SK-N-SH (cell line): ENCODE measurements at regions not wholly inside any gene's neighbourhood (a gene's known extent, or its start where the extent isn't known, plus 50 kb on each side); places are given as distances from the start of the nearest gene placed in this dataset.

Experiments
- CTCF ChIA-PET: fragments of 300-600, 350-600 bp; formaldehyde crosslinking; extraction: SDS; loops from one replicate; lab custom pipeline; 2021; lab: Yijun Ruan, JAX
- POLR2A ChIA-PET: fragments of 350-600 bp; sonication (Branson Sonifier 250); formaldehyde crosslinking; extraction: SDS; loops from one replicate; lab custom pipeline; 2020; ENCODE audit warnings: antibody characterized with exemption, inconsistent platforms; lab: Yijun Ruan, JAX
- DNase-seq: peaks from one replicate; pipeline ENCODE4 v3.0.0; 2012
- H2AFZ ChIP-seq: fragments of 200-600 bp; sonication (generic); 2 replicates; pipeline ENCODE4 v1.8.1; 2016; ENCODE audit warnings: antibody characterized with exemption, mild to moderate bottlenecking, low read depth
- H3F3A ChIP-seq: fragments of 200-600 bp; sonication (generic); replicated peaks from 2 replicates; pipeline ENCODE3; 2016; ENCODE audit warnings: antibody characterized with exemption, mild to moderate bottlenecking; ENCODE audit not compliant: insufficient read depth
- H3K27ac ChIP-seq, 2 experiments: fragments of 200-500 bp in 1 of 2; fragments of 200-600 bp in 1 of 2; sonication (Bioruptor generic) in 1 of 2; sonication (generic), shearing (Covaris generic) in 1 of 2; 2 replicates each; pipeline versions ENCODE4 v1.5.1 to v1.6.1; 2014 to 2016; ENCODE audit warnings: low read depth in 2 of 2, inconsistent platforms in 1 of 2, low read length in 1 of 2, mild to moderate bottlenecking in 1 of 2, mixed read lengths in 1 of 2
- H3K27me3 ChIP-seq: fragments of 200-600 bp; sonication (generic), shearing (Covaris generic); 2 replicates; pipeline ENCODE4 v1.6.1; 2016; ENCODE audit warnings: mixed run types; ENCODE audit not compliant: insufficient read depth
- H3K36me3 ChIP-seq, 2 experiments: fragments of 200-500 bp in 1 of 2; fragments of 200-600 bp in 1 of 2; sonication (Bioruptor generic) in 1 of 2; sonication (generic) in 1 of 2; replicated peaks in 1 of 2; 2 replicates each; pipeline versions ENCODE3 to v1.5.1; 2014 to 2016; ENCODE audit warnings: low read length in 1 of 2, mild to moderate bottlenecking in 1 of 2; ENCODE audit not compliant: insufficient read depth in 2 of 2, control insufficient read depth in 1 of 2
- H3K4me1 ChIP-seq, 2 experiments: fragments of 200-500 bp in 1 of 2; fragments of 200-600 bp in 1 of 2; sonication (Bioruptor generic) in 1 of 2; sonication (generic), shearing (Covaris generic) in 1 of 2; 2 replicates each; pipeline versions ENCODE4 v1.5.1 to v1.6.1; 2014 to 2016; ENCODE audit warnings: low read depth in 1 of 2, low read length in 1 of 2, mixed run types in 1 of 2; ENCODE audit not compliant: insufficient read depth in 2 of 2, control insufficient read depth in 1 of 2
- H3K4me2 ChIP-seq: fragments of 200-600 bp; sonication (generic), shearing (Covaris generic); 2 replicates; pipeline ENCODE4 v1.6.1; 2017; ENCODE audit warnings: mixed run types
- H3K4me3 ChIP-seq, 2 experiments: fragments of 200-500 bp in 1 of 2; fragments of 200-600 bp in 1 of 2; sonication (Bioruptor generic) in 1 of 2; sonication (generic), shearing (Covaris generic) in 1 of 2; 2 replicates each; pipeline versions ENCODE4 v1.5.1 to v1.8.1; 2014 to 2016; ENCODE audit warnings: low read depth in 2 of 2, inconsistent platforms in 1 of 2, low read length in 1 of 2, mild to moderate bottlenecking in 1 of 2, mixed read lengths in 1 of 2, moderate library complexity in 1 of 2
- H3K79me2 ChIP-seq: fragments of 200-600 bp; sonication (generic); 2 replicates; pipeline ENCODE4 v1.8.1; 2017; ENCODE audit warnings: mild to moderate bottlenecking; ENCODE audit not compliant: insufficient read depth
- H3K9ac ChIP-seq: fragments of 200-600 bp; sonication (generic); 2 replicates; pipeline ENCODE4 v1.6.1; 2017; ENCODE audit warnings: mixed run types
- H3K9me2 ChIP-seq: fragments of 200-600 bp; sonication (generic); 2 replicates; pipeline ENCODE4 v1.6.1; 2017; ENCODE audit warnings: mixed run types
- H3K9me3 ChIP-seq: fragments of 200-600 bp; sonication (generic); 2 replicates; pipeline ENCODE4 v1.6.1; 2017; ENCODE audit warnings: mixed run types, mild to moderate bottlenecking, moderate library complexity
- H4K20me1 ChIP-seq: fragments of 200-600 bp; sonication (generic); 2 replicates; pipeline ENCODE4 v1.6.1; 2017; ENCODE audit warnings: mild to moderate bottlenecking, mixed run types; ENCODE audit not compliant: insufficient read depth
- CTCF ChIP-seq: fragments of 200-600 bp; sonication (generic); IDR thresholded peaks from 2 replicates; pipeline ENCODE4 v1.6.1; 2017; ENCODE audit warnings: antibody characterized with exemption, mild to moderate bottlenecking, moderate library complexity
- EZH2phosphoT487 ChIP-seq: fragments of 200-600 bp; sonication (generic); IDR thresholded peaks from 2 replicates; pipeline ENCODE4 v1.6.1; 2017; ENCODE audit warnings: low read depth, mixed run types, mild to moderate bottlenecking, antibody characterized with exemption, moderate library complexity, borderline replicate concordance
- FOSL2 ChIP-seq: IDR thresholded peaks from 2 replicates; pipeline ENCODE4 v1.4.0; 2012; ENCODE audit warnings: low read depth, mild to moderate bottlenecking, moderate library complexity, borderline replicate concordance
- GABPA ChIP-seq: IDR thresholded peaks from 2 replicates; pipeline ENCODE4 v1.4.0; 2012; ENCODE audit warnings: low read depth, mild to moderate bottlenecking
- IRF3 ChIP-seq: fragments of 150-350 bp; IDR thresholded peaks from 2 replicates; pipeline ENCODE4 v1.6.1; 2016; ENCODE audit warnings: mild to moderate bottlenecking, low read depth, low read length
- MEF2A ChIP-seq: IDR thresholded peaks from 2 replicates; pipeline ENCODE4 v1.4.0; 2012; ENCODE audit warnings: low read depth, borderline replicate concordance
- MXI1 ChIP-seq: IDR thresholded peaks from 2 replicates; pipeline ENCODE4 v1.6.1; 2012; ENCODE audit warnings: mild to moderate bottlenecking, low read depth, low read length, improper control_type of control experiment
- NFIC ChIP-seq: IDR thresholded peaks from 2 replicates; pipeline ENCODE4 v1.4.0; 2012; ENCODE audit warnings: borderline replicate concordance
- NRF1 ChIP-seq: IDR thresholded peaks from 2 replicates; pipeline ENCODE4 v1.6.1; 2012; ENCODE audit warnings: low read depth, mild to moderate bottlenecking, low read length
- PBX3 ChIP-seq: IDR thresholded peaks from 2 replicates; pipeline ENCODE4; 2012
- RAD21 ChIP-seq: IDR thresholded peaks from 2 replicates; pipeline ENCODE4 v1.6.1; 2012; ENCODE audit warnings: mild to moderate bottlenecking, low read length
- RCOR1 ChIP-seq: fragments of 150-350 bp; IDR thresholded peaks from 2 replicates; pipeline ENCODE4 v1.6.1; 2017; ENCODE audit warnings: antibody characterized with exemption, low read length
- RXRA ChIP-seq: IDR thresholded peaks from 2 replicates; pipeline ENCODE4 v1.4.0; 2012; ENCODE audit warnings: low read depth, mild to moderate bottlenecking, borderline replicate concordance
- SMC3 ChIP-seq: IDR thresholded peaks from 2 replicates; pipeline ENCODE4 v1.6.1; 2012; ENCODE audit warnings: low read depth, low read length, improper control_type of control experiment
- TCF12 ChIP-seq: IDR thresholded peaks from 2 replicates; pipeline ENCODE4 v1.4.0; 2012
- TEAD4 ChIP-seq: IDR thresholded peaks from 2 replicates; pipeline ENCODE4 v1.4.0; 2012; ENCODE audit warnings: mild to moderate bottlenecking, borderline replicate concordance; ENCODE audit not compliant: insufficient read depth
- USF1 ChIP-seq: IDR thresholded peaks from 2 replicates; pipeline ENCODE4 v1.4.0; 2012; ENCODE audit warnings: low read depth, borderline replicate concordance
- ZBTB33 ChIP-seq: IDR thresholded peaks from 2 replicates; pipeline ENCODE4 v1.4.0; 2012; ENCODE audit warnings: low read depth, borderline replicate concordance
- WGBS: methylation state at CpG from one replicate; pipeline ENCODE4 v1.1.6; 2017; ENCODE audit warnings: low lambda C conversion rate; 5-methylcytosine and 5-hydroxymethylcytosine counted together

GRCh38 chr13:77975358-77976042 lies 56.9 kb upstream of the EDNRB start:
- Histone ChIP-seq H3K9ac (no peak overlapping the region), H3K27ac (no peak overlapping the region), H3K4me1 (peaks cover 0 to 3% of the 10 kb centered on the region in 2 experiments; a peak in 1 of 4 replicates), H3K9me2 (no peaks in the 10 kb centered on the region), H3K4me3 (no peak overlapping the region), H3K9me3 (no peaks in the 10 kb centered on the region), H3K79me2 (no peaks in the 10 kb centered on the region), H3F3A (no peaks in the 10 kb centered on the region), H3K36me3 (no peaks in the 10 kb centered on the region), H2AFZ (no peak overlapping the region), H3K27me3 (no peaks in the 10 kb centered on the region), H4K20me1 (no peaks in the 10 kb centered on the region), H3K4me2 (no peak overlapping the region; the same call in 1 of the 2 replicates)
- TF ChIP-seq RCOR1 = no peak
- no peak for TF ChIP-seq USF1
- TF ChIP-seq TCF12 = no peak
- TF ChIP-seq EZH2phosphoT487 = no peak
- TF ChIP-seq MEF2A = no peak
- no peak for TF ChIP-seq CTCF
- no peak for TF ChIP-seq IRF3
- no peak for TF ChIP-seq ZBTB33
- no peak for TF ChIP-seq FOSL2
- TF ChIP-seq TEAD4 = no peak
- no peak for TF ChIP-seq NFIC
- no peak for TF ChIP-seq NRF1
- no peak for TF ChIP-seq PBX3
- no peak for TF ChIP-seq GABPA
- TF ChIP-seq SMC3 = no peak
- TF ChIP-seq RXRA = no peak
- no peak for TF ChIP-seq RAD21
- TF ChIP-seq MXI1 = no peak
- no peak for DNase-seq
- ChIA-PET CTCF (no interaction called here), POLR2A (no interaction called here)
- WGBS = 50% methylated on average over 12 of the region's 14 CpGs
